GM19240 (cell line): ENCODE measurements at regions not wholly inside any gene's neighbourhood (a gene's known extent, or its start where the extent isn't known, plus 50 kb on each side); places are given as distances from the start of the nearest gene placed in this dataset.

ENCODE experiments used
- DNase-seq: peaks from one replicate; pipeline ENCODE4 v3.0.0; 2011; ENCODE audit warnings: low spot score; ENCODE audit not compliant: insufficient read length

DNA sequence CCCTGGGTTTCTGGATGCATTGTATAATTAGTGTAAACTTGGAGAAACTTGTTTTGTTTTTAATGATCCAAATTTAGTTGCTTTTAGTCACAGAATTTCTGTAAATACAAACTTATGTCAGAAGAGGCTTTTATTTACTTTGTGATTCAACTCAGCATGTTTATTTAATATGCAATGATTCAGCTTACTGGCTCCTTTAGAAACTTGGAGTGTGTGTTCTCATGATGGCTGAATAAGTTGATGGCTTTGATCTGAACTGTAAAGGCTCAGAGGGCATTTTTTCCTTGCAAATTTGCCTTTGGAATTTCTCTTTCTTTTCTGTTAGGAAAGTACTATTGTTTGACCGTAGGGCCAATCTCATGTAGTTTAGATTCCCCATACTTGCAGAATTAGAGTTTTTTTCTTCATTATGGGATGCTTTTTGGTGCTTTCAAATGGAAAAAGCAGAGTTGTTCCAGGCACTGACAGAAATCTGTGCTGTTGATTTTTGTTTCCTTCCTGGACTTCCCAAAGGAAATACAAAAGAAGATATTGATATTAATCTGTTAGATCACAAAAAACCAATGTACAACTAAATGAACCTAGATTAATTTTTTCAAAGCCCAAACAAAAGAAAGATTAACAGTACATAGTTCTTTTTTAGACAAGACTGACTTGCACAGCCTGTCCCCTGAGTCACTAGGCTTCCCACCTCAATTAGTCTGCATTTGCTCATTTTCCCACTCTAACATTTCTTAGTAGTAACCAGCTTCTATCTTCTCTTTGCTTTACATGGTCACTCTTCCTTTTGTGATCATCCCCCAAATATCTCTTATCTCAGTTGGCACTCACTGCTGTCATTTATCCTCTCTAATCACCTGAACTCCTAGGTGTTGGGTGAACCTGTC is 96.8 kb upstream of the AGR3 start:
- no peak for DNase-seq

GRCh38 chr7:16980539-16980938 is 98.8 kb upstream of the AGR3 start:
- no peak for DNase-seq

GRCh38 chr7:16982640-16983350 is 101.0 kb upstream of the AGR3 start:
- DNase-seq = no peak

- DNase-seq = no peak
These were observed 102.6 kb upstream of the AGR3 start for GRCh38 chr7:16984375-16984774.

DNA sequence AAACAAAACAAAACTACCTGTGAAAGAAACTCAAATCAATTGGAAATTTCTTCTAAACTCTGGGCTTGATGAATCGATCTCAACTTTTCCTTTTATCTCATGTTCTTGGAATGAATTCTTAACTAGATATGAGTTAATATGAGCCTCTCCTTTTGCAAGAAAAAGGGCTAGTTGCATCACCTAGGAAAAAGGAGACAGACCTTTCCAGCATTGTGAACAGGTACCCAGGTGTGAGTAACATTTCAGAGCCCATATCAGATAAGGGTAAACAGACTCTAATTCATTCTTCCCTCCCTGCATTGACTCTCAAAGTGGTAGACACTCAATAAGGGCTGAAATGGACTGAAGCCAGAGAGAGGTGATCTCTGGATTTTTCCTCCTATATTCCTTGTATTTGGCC is 103.8 kb upstream of the AGR3 start:
- no peak for DNase-seq

- DNase-seq = no peak
These were observed 105.0 kb upstream of the AGR3 start for GRCh38 chr7:16986755-16987154.

- DNase-seq = no peak
These were observed 108.1 kb upstream of the AGR3 start for GRCh38 chr7:16989811-16990413.

- DNase-seq = no peak
These were observed 109.8 kb upstream of the AGR3 start for GRCh38 chr7:16991551-16991950.

- DNase-seq = no peak
These were observed 111.8 kb upstream of the AGR3 start for GRCh38 chr7:16993543-16993942.

DNA sequence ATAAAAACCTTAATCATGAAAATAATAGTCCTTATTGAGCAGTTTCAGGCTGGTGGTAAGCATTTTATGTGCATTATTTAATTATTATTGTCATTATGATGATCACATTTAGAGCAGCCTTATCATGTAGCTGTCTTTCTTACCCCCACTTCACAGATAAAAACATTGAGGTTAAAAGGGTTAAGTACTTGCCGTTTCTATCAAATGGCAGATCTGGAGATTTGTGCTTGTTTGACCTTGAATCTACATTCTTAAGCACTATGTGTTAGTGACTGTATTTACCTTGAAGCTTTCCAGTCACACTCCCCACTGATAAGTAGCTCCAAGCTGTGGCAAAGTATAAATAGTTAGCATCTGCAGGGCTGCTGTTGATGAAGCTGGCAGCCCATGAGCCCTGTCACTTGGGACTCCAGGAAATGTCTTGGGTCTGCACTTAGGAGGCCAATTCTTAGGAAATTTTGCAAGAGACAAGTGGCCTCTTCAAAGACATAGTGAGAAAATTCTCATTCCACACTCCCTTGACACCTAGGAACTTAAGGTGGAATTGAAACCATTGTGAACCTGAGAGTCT is 116.8 kb upstream of the AGR3 start:
- DNase-seq = no peak

DNA sequence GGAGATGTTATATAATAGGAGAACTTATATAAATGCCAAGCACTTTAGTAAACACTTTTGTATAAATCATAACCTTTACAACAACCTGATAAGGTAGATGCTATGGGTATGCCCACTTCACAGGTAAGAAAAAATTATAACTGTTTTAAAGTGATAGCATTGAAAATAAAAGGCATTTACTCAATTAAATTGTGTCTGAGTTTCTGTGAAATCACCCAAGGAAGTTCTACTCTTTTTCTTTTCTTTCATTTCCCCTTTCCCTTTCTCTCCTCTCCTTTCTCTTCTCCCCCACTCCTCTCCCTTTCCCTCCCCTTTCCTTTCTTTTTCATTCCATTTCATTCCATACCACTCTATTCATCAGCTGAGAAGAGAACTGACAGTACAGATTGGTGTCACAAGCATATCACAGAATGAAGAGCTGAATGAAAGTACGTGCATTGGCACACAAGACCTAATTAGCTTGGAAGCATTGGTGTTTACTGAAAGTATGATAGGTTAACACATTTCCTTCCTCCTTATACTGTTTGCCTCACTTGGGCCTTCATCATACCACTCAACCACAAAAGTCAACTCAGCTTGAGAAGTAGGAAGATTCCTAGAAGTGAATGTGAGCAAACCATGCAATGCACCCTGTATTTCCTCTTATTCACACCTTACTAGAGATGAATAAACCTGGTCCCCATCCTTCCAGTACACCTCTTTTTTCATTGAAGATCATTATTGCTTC is 117.9 kb upstream of the AGR3 start:
- DNase-seq = no peak

DNA sequence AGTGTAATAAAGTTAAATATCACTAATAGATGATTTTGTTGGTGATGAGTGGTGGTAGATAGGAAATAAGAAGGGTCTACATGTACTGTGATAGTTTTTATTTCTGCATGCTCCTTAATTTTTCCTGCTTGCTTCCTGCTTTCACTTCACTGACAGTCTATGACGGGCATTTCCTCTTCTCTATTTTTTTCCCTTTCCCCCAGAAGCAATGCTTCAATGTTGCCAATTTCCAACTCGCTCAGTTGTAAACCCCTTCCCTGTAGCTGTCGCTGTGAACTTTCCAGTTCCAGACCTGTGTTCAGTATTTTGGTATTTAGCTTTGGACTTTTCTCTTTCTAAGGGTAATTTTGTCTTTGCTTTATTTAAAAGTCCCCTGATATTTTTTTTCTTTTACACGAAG is 123.5 kb upstream of the AGR3 start:
- no peak for DNase-seq

DNA sequence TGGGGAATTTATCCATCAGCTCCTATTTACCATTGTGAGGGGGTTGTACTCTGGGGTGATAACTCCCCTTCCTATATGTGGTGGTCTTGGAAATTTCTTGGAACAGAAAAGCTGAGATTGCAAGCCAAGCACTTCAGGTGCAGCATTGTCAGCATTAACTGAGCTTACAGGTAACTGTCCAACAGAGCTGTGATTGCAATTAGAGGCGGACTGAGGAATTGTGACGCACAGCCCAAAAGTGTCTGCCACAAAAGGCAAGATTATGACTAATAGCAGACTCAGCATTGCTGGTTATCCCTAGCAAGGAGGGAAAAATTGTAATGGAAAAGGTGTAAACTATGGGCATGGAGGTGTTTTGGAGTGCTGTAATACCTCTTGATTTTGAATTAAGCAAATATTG is 126.1 kb upstream of the AGR3 start:
- DNase-seq = no peak

- no peak for DNase-seq
These were observed 127.4 kb upstream of the AGR3 start for GRCh38 chr7:17009007-17009719.

- no peak for DNase-seq
These were observed 128.2 kb upstream of the AGR3 start for GRCh38 chr7:17009933-17010332.

DNA sequence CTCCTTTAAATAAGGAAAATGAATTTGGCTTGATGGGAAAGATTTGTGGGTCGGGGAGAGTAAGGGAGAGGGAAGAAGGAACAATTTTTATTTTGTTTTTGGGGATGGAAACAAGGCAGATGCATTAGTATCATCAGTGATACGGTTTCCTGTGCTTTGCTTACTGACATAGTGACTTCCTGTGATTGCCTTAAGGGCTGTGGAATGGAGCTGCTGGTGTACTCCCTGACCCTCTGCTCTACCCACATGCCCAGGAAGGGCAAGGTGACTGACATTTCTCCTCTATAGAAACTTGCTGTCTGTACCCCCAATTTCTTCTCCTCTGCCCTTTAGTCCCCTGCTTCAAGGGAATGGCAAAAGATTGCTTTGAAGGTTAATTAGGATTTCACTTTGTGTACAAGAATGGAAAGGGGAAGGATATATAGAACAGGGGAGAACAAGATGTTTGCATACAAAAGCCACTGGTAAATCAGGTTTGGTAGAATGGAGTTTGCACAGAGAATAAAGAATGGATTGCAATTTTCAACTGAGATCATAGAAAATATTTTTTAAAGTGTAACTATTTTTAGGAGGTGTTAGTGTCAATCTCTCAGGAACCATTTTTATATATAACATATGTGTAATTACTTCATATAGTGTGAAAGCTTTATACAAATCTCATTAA is 129.0 kb upstream of the AGR3 start:
- DNase-seq = no peak

DNA sequence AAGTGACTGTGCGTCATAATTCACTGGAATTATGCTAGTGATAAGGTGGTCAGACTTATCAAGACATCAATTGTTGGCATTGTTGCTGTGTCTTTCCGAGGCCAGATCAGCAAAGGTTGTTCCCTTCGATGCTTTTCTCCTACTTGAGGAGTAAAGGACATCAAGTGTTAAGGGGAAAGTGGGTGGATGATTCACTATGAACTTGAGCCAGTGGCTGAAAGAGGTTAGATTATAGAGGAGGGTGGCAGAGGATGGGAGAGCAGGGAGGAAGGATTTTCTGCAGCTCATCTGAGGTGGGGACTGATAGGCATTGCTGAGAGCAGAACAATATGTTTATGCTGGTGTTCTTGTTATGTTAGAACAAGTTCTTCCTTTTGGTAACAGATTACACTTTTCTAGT is 131.4 kb upstream of the AGR3 start:
- DNase-seq = no peak

DNA sequence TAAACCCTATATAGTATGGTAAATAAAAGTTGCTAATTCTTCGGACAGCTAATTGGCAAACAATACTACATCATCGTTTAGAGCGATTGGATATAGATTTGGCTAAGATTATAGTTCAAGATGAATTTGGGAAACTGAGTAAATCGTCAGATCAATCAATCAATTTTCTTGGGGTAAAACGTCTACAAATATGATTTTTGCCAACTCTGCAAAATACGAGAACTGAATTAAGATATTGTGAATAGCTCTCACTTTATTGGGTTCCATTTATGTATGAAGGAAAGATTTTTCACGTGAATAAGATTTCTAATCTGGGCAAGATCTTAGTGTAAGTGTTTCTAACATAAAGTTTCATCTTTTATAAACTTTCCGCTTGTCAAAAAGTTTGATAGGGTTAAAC is 132.9 kb upstream of the AGR3 start:
- no peak for DNase-seq

DNA sequence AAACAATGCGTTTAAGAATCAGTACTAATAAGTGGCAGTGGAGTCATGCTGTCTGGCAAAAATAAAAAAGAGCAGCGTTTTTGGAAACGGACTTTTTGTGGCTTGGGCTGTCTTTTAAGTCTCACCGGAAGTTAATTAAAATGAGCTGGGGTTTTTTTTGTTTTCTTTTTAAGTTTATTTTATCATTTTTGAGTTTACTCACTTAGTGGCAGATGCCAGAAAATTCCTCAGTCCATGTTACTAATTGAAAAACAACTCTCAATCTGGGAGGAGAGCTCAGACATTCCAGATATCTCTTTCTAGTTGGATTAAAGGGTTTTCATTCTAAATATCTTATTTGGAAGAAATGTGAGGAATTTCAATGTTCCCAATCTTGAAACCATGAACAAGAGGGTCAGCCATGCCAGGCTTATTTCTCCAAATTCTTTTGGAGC is 133.8 kb upstream of the AGR3 start:
- no peak for DNase-seq

DNA sequence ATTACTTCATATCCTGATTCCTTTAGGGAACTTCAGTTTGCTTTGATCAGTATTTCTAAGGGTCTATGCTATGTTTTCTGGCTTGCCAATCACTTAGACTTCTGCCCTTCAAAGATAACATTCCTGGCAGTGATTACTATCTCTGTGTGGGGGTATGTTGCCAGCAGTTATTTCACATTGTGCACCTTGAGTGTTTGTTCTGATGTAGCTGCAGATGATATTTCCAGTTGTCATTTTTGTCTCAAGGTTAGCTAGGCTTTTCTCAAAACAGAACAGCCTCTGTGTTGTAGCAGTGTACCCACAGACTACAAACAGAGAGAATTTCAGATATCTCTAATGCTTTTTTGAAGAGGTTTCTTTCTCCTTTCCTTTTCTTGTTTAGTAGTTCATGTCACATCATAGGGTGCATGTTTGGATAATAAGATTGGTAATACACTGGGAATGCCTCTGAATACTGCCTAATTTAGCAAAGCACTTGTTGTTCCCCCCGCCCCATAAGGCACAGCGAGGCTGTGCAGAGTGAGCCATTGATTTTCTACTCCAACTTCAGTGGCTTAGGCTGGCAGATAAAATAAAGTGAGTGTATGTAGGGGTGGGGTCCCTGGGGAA is 134.7 kb upstream of the AGR3 start:
- DNase-seq = no peak
